Activated gamma-delta T cell treated with Interleukin-2 at 50 U/mL for 16 hours (primary cell): ENCODE measurements at regions not wholly inside any gene's neighbourhood (a gene's known extent, or its start where the extent isn't known, plus 50 kb on each side); places are given as distances from the start of the nearest gene placed in this dataset.
"Not testable (repeated sequence)": the region's sequence is repeated elsewhere in the genome, so short reads cannot be mapped to it uniquely, and the experiment has no call there.

Experiments
- DNase-seq: peaks from one replicate; pipeline ENCODE4 v3.0.0-alpha.2; 2020

DNA sequence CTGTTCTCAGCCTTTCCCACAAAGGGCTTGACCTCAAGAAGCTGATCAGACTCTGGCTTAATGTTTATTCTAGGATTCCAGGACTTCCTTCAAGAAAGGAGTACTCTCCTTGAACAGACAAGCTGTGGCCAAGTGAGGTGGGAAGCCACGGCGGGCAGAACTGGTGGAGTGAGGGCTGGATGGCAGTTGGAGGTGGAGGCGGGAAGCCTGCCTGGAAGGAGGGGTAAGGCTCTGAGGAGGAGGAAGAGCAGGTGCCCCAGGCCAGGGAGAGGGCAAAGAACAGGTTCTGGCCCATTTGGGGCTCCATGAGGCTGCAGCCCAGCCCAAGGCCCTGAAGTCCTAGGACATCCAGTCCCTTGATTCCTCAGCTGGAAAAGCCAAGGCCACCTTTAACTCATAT lies 143.9 kb downstream of the CYP26B1 start:
- DNase-seq: no peak

DNA sequence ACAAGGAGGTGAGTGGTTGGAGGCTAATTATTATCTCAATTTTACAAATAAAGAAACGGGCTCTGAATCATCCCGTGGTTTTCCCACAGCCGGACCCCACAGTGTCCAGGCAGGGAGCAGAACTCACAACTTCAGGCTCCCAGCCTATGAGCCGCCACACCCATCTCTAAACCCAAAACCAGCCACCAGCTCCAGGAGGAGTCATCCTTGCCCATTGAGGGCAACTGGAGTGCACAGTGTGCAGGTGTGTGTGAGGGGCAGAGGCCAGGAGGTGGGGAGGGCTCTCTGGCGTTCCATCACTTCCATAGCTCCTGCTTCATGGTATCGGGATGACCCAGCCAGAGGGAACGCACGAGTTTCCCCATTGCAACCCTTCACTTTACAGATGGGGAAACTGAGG lies 144.5 kb downstream of the CYP26B1 start:
- DNase-seq: no peak

DNA sequence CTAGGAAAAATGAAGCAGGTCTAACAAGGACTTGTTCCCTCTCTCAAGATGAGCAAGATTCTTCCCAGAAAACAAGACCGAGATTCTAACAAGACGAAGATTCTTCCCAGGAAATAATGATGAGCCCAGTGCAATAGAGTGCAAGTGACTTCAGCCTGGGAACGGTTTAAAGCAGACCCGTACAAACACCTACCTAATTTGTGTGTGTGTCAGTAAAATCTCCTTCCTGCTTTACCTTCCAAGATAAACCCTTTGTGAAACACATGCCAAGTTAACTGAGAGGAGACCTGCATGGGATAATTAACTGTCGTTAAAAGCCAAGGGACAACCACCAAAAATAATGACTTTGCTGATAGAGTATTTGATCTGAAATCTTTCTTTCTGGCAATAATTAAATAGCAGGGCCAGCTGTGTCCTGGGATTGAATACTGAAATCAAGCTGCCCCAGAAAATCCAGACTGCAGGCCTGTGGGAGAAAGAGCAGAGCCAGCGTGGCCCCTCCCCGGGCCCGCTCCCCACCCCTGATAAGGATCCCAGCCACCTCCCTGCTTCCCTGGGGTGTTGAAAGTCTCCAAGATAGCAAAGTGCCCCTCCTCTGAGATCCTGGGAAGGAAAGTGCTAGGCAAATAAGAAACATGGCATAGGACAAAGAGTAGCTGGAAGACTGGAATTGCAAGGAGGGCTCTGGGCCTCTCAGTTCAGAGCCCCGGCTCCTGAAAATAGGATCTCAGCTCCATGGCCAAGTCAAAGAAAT lies 145.5 kb downstream of the CYP26B1 start:
- no peak for DNase-seq

DNA sequence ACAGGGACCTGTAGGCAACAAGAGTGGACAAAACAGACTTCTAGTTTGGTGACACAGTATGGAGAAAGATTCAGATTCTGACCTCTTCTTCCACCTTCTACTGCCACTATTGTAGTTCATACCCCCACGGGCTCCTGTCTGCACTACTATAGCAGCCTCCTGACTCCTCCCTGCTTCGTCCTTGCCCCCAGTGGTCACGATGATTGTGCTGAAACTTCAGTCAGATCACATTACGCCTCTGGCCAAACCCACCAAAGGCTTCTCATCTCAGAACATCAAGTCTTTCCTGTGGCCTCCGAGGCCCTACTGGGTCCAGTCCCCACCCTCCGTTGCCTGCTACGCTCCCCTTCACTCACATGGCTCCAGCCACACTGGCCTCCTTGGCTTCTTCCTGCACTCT lies 147.6 kb downstream of the CYP26B1 start:
- no peak for DNase-seq

DNA sequence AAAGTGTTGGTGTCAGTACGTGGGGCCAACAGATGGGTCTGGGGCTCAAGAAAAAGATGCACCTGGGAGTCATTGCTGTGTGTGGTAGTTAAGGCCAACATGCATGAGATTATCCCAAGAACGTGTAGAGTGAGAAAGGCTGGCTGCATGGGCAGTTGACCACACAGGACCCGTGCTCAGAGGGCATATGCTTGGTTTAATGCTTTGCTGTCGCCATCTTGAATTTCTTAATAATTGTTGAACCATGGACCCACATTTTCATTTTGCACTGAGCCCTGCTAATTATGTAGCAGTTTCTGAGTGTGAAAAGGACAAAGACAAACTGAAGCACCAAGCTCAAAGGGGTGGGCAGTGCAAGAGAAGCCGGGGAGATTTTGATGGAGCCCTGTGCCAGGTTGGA lies 148.1 kb downstream of the CYP26B1 start:
- no peak for DNase-seq

DNA sequence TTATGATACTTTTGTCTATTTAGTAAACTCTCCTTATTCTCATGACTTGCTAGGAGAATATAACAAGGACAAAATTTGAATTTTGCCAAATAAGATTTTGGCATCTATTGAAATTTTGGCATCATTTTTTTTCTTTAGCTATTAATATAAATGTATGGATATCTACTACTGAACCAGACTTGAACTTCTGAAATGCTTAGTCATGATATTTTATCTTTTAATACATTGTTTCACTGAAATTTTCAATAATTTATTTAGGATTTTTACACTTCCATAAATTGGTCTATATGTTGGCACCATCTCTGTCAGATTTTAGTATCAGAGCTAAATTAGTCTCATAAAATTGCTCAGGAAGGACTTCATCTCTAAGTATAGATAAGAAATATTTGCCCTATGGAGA lies 149.8 kb downstream of the CYP26B1 start:
- DNase-seq: no peak

DNA sequence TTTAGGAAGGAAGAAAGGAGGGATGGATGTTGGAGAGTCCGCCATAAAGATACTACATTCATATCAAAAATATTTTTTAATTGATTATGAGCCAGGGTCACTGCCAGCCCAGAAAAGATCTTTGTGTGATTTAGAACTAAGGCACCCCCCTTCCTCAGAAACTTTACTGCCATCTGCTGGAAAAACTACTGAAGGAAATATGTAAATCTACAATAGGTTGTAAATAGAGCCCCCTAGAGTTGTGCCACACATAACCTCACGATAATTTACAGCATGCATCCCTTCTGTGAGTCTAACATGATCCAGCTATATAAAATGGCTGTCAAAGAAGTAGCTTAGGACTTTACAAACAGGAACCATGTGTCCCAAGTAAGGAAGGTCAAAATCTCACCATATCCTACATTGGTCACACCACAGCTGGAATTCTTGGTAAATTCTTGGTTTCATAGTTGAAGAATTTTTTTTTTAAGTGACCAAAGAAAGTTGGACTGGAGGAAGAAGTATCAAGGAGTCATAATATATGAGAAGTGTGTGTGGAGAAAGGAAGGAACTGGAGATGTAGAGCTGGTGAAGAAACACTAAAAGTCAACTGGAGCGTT lies 152.5 kb downstream of the CYP26B1 start:
- DNase-seq: no peak

DNA sequence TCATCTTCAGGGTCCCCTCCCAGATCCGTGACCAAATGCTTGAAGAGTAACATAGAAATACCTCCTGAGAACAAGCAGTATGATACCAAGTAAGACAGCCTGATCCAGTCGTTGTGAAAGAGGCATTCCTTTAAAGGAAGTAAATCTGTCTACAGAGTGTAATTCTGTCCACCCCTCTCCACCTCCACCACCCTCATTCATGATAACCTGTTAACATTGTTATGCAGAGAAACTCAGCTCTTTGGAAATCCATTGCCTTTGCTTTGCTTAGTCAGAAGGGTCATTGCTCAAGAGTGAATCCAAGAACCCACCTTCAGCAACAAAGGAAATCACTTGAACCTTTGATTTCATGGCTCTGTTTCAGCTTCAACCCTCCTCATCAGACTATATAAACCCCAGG lies 155.6 kb downstream of the CYP26B1 start:
- no peak for DNase-seq

DNA sequence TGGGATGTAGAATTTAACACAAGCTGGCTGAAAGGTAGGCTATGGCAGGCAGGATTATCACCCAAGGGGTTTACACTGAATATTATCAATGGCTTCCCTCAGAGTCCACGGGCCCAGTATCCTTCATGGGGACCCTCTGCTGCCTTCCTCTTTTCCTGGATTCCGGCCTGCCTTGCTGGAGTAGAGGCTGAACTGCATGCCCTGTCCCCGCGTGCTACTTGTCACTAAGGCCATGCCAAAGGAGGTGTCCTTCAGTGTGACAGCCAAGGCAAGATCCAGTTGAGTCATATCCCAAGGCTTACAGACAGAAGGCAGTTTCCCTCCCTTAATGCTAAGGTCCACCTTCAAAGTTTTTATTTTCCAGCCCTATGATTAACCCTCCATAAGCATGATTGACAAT lies 156.3 kb downstream of the CYP26B1 start:
- DNase-seq: no peak

DNA sequence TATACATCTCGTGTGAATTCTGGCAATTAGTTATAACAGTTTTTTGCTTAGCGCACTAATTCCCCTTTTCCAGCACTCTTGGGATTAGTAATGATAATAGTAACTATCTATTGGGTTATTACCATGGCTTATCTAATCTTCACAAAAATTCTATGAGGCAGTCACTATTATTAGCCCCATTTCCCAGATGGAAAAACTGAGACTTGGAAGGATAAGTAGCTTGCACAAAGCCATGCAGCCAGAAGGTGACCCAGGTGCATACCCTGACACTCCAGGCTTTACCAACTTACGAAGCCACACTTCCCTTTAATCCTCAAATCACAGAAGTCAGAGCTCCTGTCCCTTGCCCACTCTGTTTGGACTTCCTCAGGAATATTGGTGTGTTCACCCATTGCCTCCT lies 156.8 kb downstream of the CYP26B1 start:
- no peak for DNase-seq

DNA sequence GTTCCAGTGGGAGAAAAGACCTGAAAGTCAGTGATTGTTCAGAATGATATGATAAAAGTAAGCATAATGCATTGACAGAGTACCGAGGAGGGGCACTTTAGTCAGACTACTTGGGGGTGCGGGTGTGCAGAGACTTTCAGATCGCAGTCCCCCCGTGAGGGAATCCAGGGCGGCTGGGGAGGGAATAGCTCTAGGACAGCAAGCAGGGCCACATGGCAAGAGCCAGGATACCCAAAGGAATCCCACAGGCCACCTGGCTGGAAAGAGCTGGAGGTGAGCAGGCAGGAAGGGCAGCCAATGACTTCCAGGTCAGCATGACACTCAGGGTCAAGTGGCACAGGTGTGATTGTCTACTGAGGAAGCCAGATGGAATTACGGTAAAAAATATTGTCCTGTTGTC lies 157.5 kb downstream of the CYP26B1 start:
- DNase-seq: no peak

DNA sequence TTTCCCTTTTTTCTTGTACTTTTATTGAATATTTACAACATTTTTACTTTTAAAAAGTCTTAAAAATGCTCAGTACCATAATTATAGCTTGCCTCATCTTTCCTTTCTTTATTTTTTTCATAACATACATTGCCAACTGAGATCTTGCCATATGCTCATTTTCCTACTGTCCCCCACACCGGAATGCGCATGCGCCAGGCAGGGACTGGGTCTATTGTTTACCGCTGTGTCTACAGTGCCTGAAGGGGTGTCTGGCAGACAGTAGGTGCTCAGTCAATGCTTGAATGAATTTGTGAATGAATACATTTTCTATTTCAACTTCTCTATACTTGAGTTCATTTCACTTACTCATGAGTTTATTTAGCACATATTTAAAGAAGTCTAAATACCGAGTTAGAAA lies 158.0 kb downstream of the CYP26B1 start:
- DNase-seq: no peak

DNA sequence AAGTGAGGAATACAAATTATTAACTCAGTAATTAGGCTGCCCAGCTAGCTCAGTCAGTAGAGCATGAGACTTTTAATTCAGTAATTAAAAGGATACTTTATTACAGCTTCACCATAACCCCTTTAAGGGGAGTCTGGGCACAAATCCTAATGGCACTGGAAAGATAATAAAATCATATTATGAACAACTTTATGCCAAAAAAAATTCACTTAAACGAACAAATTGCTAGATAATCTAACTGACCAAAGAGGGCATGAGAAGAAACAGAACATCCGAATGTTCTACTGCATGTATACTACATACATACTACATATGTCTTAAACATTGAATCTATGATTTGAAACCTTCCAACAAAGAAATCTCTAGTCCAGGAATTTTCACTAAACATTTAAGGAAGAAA lies 159.5 kb downstream of the CYP26B1 start:
- DNase-seq: no peak

DNA sequence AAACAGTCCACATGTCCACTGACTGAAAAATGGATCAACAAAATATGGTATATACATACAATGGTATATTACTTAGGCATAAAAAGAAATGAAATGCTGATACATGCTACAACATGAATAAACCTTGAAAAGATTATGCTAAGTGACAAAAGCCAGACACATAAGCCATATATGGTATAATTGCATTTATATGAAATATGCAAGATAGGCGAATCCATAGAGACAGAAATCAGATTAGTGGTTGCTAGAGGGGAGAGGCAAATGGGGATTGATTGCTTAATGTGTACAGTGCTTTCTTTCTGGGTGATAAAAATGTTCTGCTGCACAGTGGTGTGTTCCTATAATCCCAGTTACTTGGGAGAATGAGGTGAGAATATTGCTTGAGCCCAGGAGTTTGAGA lies 171.0 kb downstream of the CYP26B1 start:
- DNase-seq: no peak

DNA sequence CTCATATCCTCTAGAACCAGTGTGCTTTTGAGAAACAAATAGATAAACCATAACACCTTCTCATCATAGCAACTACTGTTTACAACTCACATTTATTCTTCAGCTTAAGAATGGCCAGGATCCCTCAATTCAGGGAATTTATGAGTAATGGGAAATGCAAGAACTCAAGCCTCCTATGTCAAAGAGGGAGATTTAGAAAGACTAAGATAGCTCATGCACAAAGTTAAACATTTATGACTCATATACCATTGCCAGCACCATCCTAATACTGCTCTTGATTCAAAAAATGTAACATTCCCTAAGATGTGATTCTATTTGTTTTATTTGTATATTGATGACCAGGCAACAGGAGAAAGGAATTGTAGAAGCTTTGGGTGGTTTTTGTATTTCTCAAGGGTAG lies 172.8 kb downstream of the CYP26B1 start:
- DNase-seq: no peak

DNA sequence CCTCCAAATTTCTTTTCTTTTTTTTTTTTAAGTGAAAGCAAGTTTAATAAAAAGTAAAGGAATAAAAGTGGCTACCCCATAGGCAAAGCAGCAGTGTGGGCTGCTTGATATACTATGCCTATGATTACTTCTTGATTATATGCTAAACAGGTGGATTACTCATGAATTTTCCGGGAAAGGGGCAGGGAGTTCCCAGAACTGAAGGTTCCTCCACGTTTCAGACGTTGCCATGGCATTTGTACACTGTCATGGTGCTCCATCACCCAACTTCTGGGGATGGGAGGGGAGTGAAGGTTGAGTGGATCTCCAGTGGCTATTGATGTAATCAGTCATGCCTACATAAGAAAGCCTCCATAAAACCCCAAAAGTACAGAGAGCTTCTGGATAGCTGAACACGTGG lies 176.2 kb downstream of the CYP26B1 start:
- no peak for DNase-seq

DNA sequence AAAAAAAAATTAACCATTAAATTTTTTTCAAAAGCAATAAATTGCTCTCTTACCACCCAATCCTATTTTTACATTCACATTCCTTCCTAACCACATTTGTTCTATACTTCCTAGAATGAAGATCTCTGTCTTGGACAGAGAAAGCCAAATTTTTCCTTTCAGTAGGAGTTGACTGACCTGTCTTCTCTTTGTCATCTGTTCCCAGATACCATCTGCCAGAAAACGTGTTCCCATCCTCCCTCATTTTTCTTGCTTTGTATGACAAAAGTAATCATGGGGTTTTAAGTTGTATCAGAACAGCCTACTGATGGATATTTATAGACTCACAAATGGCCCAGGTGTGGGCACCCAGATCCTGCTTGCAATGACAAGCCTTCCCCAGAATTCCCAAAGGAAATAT lies 182.1 kb downstream of the CYP26B1 start:
- no peak for DNase-seq

DNA sequence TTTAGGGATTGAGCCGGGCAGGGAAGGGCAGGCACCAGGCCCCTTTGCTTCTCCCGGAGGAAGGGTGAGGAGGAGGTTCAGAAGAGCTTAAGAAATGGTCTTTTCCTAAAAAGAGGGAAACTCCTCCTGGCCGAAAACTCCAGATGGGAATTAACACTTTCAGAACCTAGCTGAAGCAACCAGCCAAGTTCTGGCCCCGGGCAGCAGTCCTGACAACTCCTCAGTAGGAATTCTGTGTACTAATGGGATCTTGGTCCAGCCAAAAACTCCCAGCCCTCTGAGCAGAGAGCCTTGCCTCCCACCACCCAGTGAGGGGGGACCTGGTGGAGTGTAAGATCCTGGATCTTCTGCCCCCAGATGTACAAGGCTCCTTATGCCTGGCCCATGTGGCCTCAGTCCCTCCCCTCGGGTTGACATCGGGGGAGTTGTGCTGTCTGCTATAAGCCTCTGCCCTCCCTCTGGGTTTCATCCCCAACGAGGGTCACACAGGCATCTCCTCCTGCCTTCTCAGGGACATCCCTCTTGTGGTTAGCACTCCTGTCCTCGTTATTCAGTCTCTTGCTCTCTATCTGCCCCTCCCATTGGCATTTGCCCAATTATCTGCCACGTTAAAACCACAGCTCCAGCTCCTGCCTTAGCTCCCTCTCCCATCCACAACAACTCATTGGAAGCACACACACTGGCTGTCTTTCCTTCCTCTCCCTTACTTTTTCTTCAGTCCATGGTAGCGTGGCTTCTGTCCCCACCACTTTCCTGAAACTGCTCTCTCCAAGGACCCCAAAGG lies 184.6 kb downstream of the CYP26B1 start:
- no peak for DNase-seq

DNA sequence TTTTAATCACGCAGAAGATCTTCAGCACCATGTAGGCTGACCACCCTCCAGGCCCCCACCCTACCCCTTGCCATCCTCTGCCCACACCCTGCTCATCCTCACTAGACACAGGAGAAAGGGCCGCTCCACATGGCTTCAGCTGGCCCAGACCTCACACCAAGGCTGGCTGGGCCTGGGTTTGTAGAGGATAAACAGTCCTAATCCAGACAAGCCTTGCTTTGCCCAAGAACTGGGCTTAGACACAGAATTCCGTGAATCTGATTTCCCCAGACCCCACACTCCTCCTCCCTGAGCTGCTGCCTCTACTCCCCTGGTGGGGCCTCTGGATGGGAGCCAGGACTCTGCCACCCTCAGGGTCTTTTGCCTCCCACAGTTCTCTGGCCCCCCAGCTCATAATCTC lies 185.3 kb downstream of the CYP26B1 start:
- DNase-seq: no peak

DNA sequence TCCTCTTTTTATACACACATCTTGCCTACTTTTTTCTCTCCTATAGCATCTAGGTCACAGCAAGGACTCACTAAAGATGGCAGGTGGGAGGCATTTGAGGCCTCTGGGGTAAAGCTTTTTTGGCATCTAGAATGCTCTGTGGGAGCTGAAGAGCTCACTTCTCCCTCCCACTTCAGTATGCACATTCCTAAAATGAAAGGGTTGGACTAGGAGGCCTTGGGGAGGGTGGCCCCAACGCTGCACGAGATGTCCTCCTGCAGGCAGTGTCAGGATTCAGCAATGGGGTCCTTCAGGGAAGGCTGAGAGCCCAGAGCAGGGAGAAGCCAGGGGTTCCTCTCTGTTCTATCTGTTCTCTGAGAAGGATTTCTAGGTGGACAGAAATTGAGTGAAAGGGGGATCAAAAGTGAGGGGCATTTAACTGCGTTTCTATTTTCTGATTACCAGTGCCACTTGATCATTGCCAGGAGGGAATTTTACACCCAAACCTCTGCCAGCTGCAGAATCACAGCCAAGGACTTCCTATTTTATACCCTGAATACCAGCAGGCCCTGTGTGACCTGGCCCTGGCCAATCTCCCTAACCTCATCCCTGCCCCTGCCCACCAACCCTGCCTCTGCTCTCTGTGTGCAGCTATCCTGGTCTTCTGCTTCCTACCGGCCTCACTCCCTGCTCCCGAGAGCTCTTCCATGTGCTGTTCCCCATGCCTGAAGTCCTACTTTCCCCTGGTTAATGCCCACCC lies 186.2 kb downstream of the CYP26B1 start:
- no peak for DNase-seq

DNA sequence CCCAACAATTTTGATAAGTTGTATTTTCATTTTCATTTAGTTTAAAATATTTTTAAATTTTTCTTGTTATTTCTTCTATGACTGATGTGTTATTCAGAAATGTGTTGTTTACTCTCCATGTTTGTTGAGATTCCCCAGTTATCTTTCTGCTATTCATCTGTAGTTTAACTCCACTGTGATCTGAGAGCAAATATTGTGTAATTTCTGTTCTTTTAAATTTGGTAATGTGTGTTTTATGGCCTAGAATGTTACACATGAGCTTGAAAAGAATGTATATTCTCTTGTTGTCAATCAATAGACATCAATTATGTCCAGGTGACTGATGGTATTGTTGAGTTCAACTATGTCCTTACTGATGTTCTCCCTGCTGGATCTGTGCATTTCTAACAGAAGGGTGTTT lies 188.2 kb downstream of the CYP26B1 start:
- DNase-seq: no peak

DNA sequence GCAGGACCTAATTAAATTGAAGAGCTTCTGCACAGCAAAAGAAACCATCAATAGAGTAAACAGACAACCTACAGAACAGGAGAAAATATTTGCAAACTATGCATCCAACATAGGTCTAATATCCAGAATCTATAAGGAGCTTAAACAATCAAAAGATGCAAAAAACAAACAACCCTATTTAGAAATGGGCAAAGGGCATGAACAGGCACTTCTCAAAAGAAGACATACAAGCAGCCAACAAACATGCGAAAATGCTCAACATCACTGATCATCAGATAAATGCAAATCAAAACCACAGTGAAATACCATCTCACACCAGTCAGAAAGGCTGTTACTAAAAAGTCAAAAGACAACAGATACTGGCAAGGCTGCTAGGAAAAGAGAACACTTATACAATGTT lies 189.2 kb downstream of the CYP26B1 start:
- not testable (repeated sequence) for DNase-seq

DNA sequence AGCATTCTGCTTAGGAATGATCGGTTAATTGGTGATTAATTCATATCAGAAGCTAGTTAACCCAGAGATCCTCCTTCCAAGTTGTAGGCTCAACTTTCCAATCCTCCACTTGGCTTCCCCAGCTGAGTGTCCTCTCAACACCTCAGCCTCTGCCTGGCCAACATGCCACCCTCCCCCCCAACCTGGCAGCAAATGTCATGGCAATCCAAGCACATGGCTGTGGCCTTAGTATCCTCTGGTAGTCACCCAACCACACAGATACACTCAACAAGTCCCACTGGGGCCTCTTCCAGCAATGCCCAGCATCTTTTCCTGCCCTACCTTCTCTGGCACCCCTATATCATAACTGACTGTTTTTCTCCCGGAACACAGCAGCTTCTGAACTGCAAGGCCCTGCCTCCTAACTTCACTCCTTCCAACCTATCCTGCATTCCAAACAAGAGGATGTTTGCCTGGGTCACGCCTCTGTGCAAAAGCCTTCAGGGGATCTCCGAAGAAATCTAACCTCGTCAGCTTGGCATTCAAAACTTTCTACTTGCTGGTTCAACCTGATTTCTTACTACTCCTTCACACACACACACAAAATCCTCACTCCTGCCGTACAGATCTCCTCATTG lies 195.0 kb downstream of the CYP26B1 start:
- DNase-seq: no peak
